ENCODE measurements at regions not wholly inside any gene's neighbourhood (a gene's known extent, or its start where the extent isn't known, plus 50 kb on each side); places are given as distances from the start of the nearest gene placed in this dataset.
"Not testable (repeated sequence)": the region's sequence is repeated elsewhere in the genome, so short reads cannot be mapped to it uniquely, and the experiment has no call there.

- no peak for TF ChIP-seq CTCF (IDR thresholded peaks at IDR 0.05)
- no peaks in the 10 kb centered on the region for H3K9me3 ChIP-seq
- H3K36me3 ChIP-seq: no peaks in the 10 kb centered on the region
- H3K27ac ChIP-seq: no peak overlapping the region
- H3K27me3 ChIP-seq: no peaks in the 10 kb centered on the region
- peaks cover 7 to 8% of the 10 kb centered on the region in 2 experiments for H3K4me1 ChIP-seq (ENCODE audit: control insufficient read depth in 1 of 2, insufficient read depth in 1 of 2, low read depth in 1 of 2, low read length in 1 of 2)
- H3K4me3 ChIP-seq (ENCODE audit: low read depth in 1 of 2, low read length in 1 of 2): no peak overlapping the region
Observed at GRCh38 chr5:36395260-36395659, 93.6 kb upstream of the RANBP3L start.

- not testable (repeated sequence) for H3K27ac ChIP-seq; H3K9me3 ChIP-seq; H3K4me3 ChIP-seq (ENCODE audit: low read depth in 1 of 2, low read length in 1 of 2); H3K27me3 ChIP-seq; H3K4me1 ChIP-seq (ENCODE audit: control insufficient read depth in 1 of 2, insufficient read depth in 1 of 2, low read depth in 1 of 2, low read length in 1 of 2); H3K36me3 ChIP-seq
Observed at GRCh38 chr5:36395947-36396346, 94.2 kb upstream of the RANBP3L start.

- H3K9me3 ChIP-seq: no peaks in the 10 kb centered on the region
- TF ChIP-seq CTCF (IDR thresholded peaks at IDR 0.05): no peak
- no peaks in the 10 kb centered on the region for H3K36me3 ChIP-seq
- H3K27ac ChIP-seq: no peak overlapping the region
- H3K4me1 ChIP-seq (ENCODE audit: control insufficient read depth in 1 of 2, insufficient read depth in 1 of 2, low read depth in 1 of 2, low read length in 1 of 2): no peaks in the 10 kb centered on the region
- no peaks in the 10 kb centered on the region for H3K27me3 ChIP-seq
- H3K4me3 ChIP-seq (ENCODE audit: low read depth in 1 of 2, low read length in 1 of 2): no peak overlapping the region
Observed at GRCh38 chr5:36396640-36397039, 94.9 kb upstream of the RANBP3L start.

- no peaks in the 10 kb centered on the region for H3K4me1 ChIP-seq (ENCODE audit: control insufficient read depth in 1 of 2, insufficient read depth in 1 of 2, low read depth in 1 of 2, low read length in 1 of 2)
- no peak overlapping the region for H3K27ac ChIP-seq
- TF ChIP-seq CTCF (IDR thresholded peaks at IDR 0.05): no peak
- no peaks in the 10 kb centered on the region for H3K9me3 ChIP-seq
- no peak overlapping the region for H3K4me3 ChIP-seq (ENCODE audit: low read depth in 1 of 2, low read length in 1 of 2)
- H3K36me3 ChIP-seq: no peaks in the 10 kb centered on the region
- H3K27me3 ChIP-seq: no peaks in the 10 kb centered on the region
Observed at GRCh38 chr5:36397901-36398536, 96.3 kb upstream of the RANBP3L start.

GRCh38 chr5:36402512-36402906, 100.8 kb upstream of the RANBP3L start:
- H3K4me3 ChIP-seq (ENCODE audit: low read depth in 1 of 2, low read length in 1 of 2): no peak overlapping the region
- H3K4me1 ChIP-seq (ENCODE audit: control insufficient read depth in 1 of 2, insufficient read depth in 1 of 2, low read depth in 1 of 2, low read length in 1 of 2): peaks cover 0 to 5% of the 10 kb centered on the region in 2 experiments
- no peak overlapping the region for H3K27ac ChIP-seq
- H3K36me3 ChIP-seq: no peaks in the 10 kb centered on the region
- no peaks in the 10 kb centered on the region for H3K9me3 ChIP-seq
- H3K27me3 ChIP-seq: no peaks in the 10 kb centered on the region
- TF ChIP-seq CTCF (IDR thresholded peaks at IDR 0.05): no peak

GRCh38 chr5:36403632-36404311, 102.1 kb upstream of the RANBP3L start:
- H3K27me3 ChIP-seq: no peaks in the 10 kb centered on the region
- H3K36me3 ChIP-seq: no peaks in the 10 kb centered on the region
- H3K4me3 ChIP-seq (ENCODE audit: low read depth in 1 of 2, low read length in 1 of 2): no peak overlapping the region
- no peak overlapping the region for H3K27ac ChIP-seq
- H3K9me3 ChIP-seq: no peaks in the 10 kb centered on the region
- no peak for TF ChIP-seq CTCF (IDR thresholded peaks at IDR 0.05)
- H3K4me1 ChIP-seq (ENCODE audit: control insufficient read depth in 1 of 2, insufficient read depth in 1 of 2, low read depth in 1 of 2, low read length in 1 of 2): peaks cover 0 to 5% of the 10 kb centered on the region in 2 experiments
